Activated T-cell treated with anti-CD3 and anti-CD28 coated beads, Interleukin-2, amount 50 U/mL, for 4 hours (primary cell): ENCODE measurements at regions not wholly inside any gene's neighbourhood (a gene's known extent, or its start where the extent isn't known, plus 50 kb on each side); places are given as distances from the start of the nearest gene placed in this dataset.
"Not testable (repeated sequence)": the region's sequence is repeated elsewhere in the genome, so short reads cannot be mapped to it uniquely, and the experiment has no call there.

ENCODE experiments used
- ATAC-seq, 2 donors: fragments of 200-7000 bp; cut with Tn5 transposase; one replicate each; pipeline ENCODE4 v1.10.0; 2021
- DNase-seq: peaks from one replicate; pipeline ENCODE4 v3.0.0-alpha.2; 2020
- H3K27me3 Mint-ChIP-seq: one replicate; pipeline ENCODE4 v1.8.0; 2021; ENCODE audit warnings: low read depth, mixed read lengths
- H3K36me3 Mint-ChIP-seq: one replicate; pipeline ENCODE4 v1.8.0; 2022; ENCODE audit warnings: mixed read lengths; ENCODE audit not compliant: insufficient read depth
- H3K4me1 Mint-ChIP-seq: one replicate; pipeline ENCODE4 v1.8.0; 2021; ENCODE audit warnings: low read depth, mixed read lengths
- H3K4me3 Mint-ChIP-seq: one replicate; pipeline ENCODE4 v1.8.0; 2021; ENCODE audit warnings: mild to moderate bottlenecking, moderate library complexity, mixed read lengths
- H3K9me3 Mint-ChIP-seq: one replicate; pipeline ENCODE4 v1.8.0; 2021; ENCODE audit warnings: mixed read lengths

DNA sequence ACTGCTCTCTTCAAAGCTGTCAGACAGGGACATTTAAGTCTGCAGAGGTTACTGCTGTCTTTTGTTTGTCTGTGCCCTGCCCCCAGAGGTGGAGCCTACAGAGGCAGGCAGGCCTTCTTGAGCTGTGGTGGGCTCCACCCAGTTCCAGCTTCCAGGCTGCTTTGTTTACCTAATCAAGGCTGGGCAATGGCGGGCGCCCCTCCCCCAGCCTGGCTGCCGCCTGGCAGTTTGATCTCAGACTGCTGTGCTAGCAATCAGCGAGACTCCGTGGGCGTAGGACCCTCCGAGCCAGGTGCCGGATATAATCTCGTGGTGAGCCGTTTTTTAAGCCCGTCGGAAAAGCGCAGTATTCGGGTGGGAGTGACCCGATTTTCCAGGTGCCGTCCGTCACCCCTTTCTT, 942.3 kb downstream of the TLE1 start:
- not testable (repeated sequence) for H3K27me3 Mint-ChIP-seq, H3K4me3 Mint-ChIP-seq, ATAC-seq, H3K36me3 Mint-ChIP-seq, H3K4me1 Mint-ChIP-seq, H3K9me3 Mint-ChIP-seq, DNase-seq

DNA sequence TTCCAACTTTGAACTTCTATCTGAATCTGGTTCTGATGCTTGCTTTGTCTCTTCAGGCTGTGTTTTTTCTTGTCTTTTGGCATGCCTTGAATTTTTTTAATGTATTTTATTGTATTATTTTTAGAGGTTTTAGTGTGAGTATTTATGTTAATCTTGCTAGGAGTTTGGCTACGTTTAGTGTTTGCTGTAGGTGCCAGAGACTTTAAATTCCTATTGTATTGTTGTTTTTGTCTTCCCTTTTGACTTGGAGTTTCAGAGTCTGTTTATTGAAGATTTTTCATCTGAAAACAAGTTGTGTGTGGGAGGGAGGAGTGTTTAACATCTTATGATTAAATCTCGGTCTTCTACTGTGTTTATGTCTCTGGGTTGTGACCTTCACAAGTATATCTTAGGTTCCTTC, 956.8 kb downstream of the TLE1 start:
- ATAC-seq (no peak), DNase-seq (no peak)
- Mint-ChIP-seq H3K4me3 (no peak overlapping the region), H3K36me3 (no peaks in the 10 kb centered on the region), H3K4me1 (no peaks in the 10 kb centered on the region), H3K9me3 (peaks cover 5% of the 10 kb centered on the region), H3K27me3 (no peaks in the 10 kb centered on the region)

DNA sequence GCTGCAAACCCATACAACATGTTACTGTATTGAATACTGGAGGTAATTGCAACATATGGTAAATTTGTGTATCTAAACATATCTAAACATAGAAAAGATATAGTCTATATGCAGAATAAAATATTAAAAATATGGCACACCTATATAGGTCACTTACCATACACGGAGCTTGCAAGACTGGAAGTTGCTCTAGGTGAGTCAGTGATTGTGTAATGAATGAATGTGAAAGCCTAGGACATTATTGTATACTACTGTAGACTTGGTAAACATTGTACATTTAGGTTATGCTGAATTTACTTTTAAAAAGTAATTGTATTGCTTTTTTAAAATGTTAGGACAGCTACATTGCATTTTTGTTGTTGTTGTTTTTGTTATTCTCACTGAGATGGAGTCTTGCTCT, 968.8 kb downstream of the TLE1 start:
- Mint-ChIP-seq H3K4me1 (no peaks in the 10 kb centered on the region), H3K4me3 (no peak overlapping the region), H3K36me3 (no peaks in the 10 kb centered on the region), H3K9me3 (peaks cover 32% of the 10 kb centered on the region), H3K27me3 (no peaks in the 10 kb centered on the region)
- DNase-seq (no peak), ATAC-seq (no peak)

DNA sequence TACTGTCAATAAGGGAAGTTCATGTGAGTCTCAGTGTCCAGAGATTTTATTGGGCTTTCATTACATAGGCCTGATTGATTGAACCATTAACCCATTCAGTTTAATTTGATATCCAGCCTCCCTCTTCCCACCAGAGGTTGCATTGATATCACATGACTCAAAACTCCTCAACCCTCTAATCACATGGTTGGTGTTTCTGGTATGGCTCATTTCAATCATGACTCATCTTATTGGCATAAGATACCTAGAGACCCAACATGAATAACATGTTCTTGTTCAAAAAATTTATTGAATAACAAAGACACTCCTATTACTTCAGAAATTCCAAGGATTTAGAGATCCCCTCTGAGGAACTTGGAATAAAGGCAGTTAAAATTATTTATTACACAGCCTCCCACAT, 982.2 kb downstream of the TLE1 start:
- no peaks in the 10 kb centered on the region for H3K4me1 Mint-ChIP-seq
- peaks cover 24% of the 10 kb centered on the region for H3K9me3 Mint-ChIP-seq
- DNase-seq (no peak), ATAC-seq (no peak)
- H3K4me3 Mint-ChIP-seq = no peak overlapping the region
- no peaks in the 10 kb centered on the region for H3K27me3 Mint-ChIP-seq
- no peaks in the 10 kb centered on the region for H3K36me3 Mint-ChIP-seq

DNA sequence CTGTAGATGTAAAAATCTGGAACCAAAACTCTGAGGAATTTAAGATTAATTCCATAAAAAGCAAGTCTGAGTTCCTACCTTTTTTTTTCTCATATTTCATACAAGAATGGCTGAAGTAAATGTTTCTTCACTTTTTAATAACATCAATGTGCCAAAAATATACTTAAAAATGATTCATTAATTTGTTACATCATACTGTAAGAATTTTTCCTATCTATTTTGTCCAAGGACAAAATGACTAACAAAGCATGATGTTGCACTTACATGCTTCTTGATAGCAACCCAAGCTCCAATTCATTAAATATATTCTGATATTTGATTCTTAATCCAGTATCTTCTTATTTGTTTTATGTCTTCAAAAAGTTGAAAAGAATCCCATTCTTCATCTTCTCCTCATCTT, 988.3 kb downstream of the TLE1 start:
- Mint-ChIP-seq H3K36me3 (no peaks in the 10 kb centered on the region), H3K4me1 (no peaks in the 10 kb centered on the region), H3K9me3 (peaks cover 6% of the 10 kb centered on the region), H3K27me3 (no peaks in the 10 kb centered on the region), H3K4me3 (no peak overlapping the region)
- ATAC-seq = no peak
- no peak for DNase-seq

DNA sequence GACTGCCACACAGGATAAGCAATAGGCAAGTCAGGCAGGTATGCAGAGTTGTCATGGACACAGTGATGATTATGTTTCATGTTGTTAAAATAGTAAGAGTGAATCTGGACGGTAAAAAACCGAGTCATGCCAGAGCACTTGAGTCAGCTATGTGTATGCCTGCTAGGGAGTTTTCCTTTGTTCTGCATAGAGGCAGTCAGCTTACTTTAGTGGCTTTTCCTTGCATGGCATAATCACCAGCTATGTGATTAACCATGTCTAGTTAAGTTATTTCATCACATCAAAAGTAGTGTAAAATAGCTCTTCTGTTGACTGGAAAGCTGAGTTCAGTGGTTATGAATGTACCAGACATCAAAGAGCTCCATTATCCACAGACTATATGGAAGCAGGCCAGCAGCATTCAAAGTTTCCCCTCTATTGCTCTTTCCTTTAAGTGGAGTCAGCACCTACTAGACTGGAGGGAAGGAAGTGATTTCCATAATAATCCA, 989.8 kb downstream of the TLE1 start:
- DNase-seq (no peak), ATAC-seq (no peak)
- Mint-ChIP-seq H3K27me3 (no peaks in the 10 kb centered on the region), H3K4me3 (no peak overlapping the region), H3K36me3 (no peaks in the 10 kb centered on the region), H3K4me1 (no peaks in the 10 kb centered on the region), H3K9me3 (no peaks in the 10 kb centered on the region)

DNA sequence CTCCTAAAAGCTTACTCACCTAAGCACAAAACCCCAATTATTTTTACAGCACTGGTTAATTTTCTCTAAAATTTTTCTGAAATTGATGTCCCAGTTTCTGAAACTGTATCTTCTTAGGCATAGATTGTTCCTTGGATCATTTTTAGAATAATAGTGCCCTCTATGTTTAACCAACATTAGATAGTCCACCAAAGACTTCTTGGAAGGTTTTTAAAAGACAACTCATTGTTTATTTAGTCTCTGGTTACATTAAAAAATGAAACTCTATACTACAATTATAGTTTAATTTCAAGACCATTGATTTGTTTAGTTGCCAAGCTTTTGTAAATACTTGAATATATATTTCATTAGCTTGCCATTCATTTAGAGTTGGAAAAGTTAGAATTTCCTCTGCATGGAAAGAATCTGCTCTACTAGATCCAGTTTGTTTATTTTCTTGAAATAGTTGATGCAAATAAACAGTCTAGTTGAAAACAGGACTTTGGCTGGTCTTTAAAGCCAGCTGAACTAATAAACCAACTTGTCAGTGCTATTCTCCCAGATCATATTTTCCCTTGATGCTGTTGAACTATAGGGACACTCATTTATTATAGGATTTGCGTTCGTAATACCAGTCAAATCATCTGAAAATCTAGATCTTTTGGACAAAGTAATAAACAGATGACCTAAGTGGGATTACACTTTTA, 990.5 kb downstream of the TLE1 start:
- Mint-ChIP-seq H3K4me3 (no peak overlapping the region), H3K27me3 (no peaks in the 10 kb centered on the region), H3K4me1 (no peaks in the 10 kb centered on the region), H3K36me3 (no peaks in the 10 kb centered on the region), H3K9me3 (peaks cover 4% of the 10 kb centered on the region)
- DNase-seq = no peak
- ATAC-seq = no peak

DNA sequence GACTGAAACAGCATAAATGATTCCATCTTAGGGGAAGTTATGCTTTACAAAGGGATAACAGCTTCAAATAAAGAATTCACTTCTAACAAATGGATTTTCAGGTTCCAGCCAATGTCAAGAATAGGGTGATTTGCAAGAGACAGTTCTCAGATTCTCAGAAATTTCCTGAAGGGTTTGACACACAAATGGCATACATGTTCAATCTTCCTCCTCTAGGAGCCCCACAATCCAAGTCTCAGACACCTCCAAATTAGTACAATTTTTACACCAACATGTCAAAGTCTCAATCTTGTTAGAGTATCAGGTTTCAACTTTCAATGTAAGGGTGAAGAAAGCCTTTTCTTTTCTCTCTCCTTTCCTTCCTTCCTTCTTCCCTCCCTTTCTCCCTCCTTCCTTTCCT, 996.6 kb downstream of the TLE1 start:
- Mint-ChIP-seq H3K27me3 (no peaks in the 10 kb centered on the region), H3K36me3 (no peaks in the 10 kb centered on the region), H3K4me1 (no peaks in the 10 kb centered on the region), H3K9me3 (peaks cover 16% of the 10 kb centered on the region), H3K4me3 (no peak overlapping the region)
- ATAC-seq = no peak
- DNase-seq = no peak

DNA sequence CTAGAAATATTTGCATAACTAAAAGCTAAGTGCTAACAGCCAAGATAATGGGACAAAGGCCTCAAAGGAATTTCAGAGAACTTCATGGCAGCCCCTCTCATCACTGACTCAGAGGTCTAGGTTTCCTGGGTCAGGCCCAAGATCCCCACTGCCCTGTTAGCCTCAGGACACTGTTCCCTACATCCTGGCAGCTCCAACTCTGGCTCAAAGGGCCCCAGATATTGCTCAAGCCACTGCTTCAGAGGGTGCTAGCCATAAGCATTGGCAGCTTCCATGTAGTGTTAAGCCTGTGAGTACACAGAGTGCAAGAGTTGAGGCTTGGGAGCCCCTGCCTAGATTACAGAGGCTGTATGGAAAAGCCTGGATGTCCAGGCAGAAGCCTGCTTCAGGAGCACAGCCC, 998.1 kb downstream of the TLE1 start:
- no peaks in the 10 kb centered on the region for H3K27me3 Mint-ChIP-seq

DNA sequence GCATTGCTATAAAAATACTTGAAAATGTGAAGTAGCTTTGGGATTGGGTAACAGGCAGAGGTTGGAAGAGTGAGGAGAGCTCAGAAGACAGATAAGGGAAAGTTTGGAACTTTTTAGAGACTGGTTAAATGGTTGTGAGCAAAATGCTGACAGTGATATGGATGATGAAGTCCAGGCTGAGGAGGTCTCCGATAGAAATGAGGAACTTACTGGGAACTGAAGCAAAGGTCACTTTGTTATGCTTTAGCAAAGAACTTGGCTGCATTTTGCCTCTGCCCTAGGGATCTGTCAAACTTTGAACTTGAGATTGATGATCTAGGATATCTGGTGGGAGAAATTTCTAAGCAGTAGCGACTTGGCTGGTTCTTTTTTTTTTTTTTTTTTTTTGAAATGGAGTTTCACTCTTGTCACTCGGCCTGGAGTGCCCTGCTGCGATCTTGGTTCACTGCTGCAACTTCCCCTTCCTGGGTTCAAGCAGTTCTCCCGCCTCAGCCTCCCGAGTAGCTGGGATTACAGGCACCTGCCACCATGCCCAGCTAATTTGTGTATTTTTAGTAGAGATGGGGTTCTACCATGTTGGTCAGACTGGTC, 998.9 kb downstream of the TLE1 start:
- Mint-ChIP-seq H3K4me3 (no peak overlapping the region), H3K4me1 (no peaks in the 10 kb centered on the region), H3K36me3 (no peaks in the 10 kb centered on the region), H3K9me3 (peaks cover 16% of the 10 kb centered on the region), H3K27me3 (no peaks in the 10 kb centered on the region)
- no peak for DNase-seq
- no peak for ATAC-seq

More for the DNA sequence above, 998.1 kb downstream of the TLE1 start:
- Mint-ChIP-seq H3K4me3 (no peak overlapping the region), H3K9me3 (peaks cover 16% of the 10 kb centered on the region), H3K4me1 (no peaks in the 10 kb centered on the region), H3K36me3 (no peaks in the 10 kb centered on the region)
- DNase-seq (no peak), ATAC-seq (no peak)

DNA sequence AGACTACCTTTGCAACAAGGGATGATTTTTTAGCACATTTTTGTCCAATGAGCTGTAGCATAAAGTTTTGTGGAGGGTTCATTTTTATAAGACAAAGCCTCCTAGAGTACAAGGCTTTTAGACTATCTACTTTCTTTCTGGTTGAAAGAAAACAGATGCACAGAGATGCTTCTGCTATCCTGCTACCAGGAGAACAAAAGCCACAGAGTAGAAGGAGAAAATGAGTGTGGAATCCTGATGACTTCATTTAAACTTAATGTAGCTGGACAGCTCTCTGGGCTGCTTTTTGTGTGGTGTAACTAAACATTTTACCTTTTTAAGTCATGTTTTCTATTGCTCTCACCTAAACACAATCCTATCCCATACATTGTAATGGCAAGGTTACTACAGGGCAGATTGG, 1009.4 kb downstream of the TLE1 start:
- Mint-ChIP-seq H3K4me3 (no peak overlapping the region), H3K27me3 (no peaks in the 10 kb centered on the region), H3K4me1 (no peaks in the 10 kb centered on the region), H3K9me3 (peaks cover 4% of the 10 kb centered on the region), H3K36me3 (no peaks in the 10 kb centered on the region)
- DNase-seq = no peak
- no peak for ATAC-seq

DNA sequence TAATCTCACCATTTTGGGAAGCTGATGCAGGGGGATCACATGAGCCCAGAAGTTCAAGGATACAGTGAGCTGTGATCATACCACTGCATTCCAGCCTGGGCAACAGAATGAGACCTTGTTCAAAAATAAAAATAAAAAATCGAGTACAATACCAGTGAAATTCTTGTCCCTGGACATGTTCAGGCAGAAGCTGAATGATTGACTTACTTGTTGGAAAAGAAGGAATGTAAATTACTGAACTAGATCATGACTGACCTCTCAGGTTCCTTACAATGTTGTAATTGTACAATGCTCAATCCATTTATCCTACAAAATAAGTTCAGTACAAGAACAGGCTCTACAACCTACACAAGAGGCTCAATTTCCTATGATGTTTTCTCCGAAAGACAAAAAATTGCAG, 1010.4 kb downstream of the TLE1 start:
- DNase-seq = no peak
- Mint-ChIP-seq H3K27me3 (no peaks in the 10 kb centered on the region), H3K9me3 (peaks cover 4% of the 10 kb centered on the region), H3K36me3 (no peaks in the 10 kb centered on the region), H3K4me3 (no peak overlapping the region), H3K4me1 (no peaks in the 10 kb centered on the region)
- no peak for ATAC-seq

DNA sequence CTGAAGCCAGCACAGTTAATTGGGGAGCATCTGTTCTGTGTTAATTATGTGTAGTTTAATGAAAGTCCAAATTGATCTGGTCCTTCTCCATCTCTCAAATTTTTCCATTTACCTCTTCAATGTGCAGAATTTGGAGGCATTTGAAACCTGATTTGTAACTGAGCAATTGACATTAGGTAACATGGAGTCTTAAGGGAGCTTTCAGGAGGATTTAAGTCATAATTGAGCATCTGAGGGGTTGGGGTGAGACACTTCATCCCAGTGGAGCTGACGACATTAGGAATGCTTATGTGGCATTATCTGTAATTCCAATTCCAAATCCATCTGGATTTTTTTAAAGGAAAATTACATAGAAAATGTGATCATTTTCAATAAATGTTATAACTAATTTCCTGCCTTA, 1015.9 kb downstream of the TLE1 start:
- H3K27me3 Mint-ChIP-seq = no peaks in the 10 kb centered on the region
- H3K4me3 Mint-ChIP-seq = no peak overlapping the region
- no peak for ATAC-seq

DNA sequence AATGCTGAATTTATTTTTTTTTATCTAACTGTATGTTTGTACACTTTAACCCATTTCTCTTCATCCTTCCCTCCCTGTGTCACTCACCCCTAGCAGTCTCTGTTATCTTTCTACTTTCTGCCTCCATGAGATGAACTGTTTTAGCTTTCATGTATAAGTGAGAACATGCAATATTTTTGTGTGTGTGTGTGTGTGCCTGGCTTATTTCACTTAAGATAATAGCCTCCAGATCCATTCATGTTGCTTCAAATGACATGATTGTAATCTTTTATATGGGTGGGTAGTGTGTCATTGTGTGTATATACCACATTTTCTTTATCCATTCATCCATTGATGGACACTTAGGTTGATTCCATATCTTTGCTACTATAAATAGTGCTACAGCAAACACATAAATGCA, 1023.9 kb downstream of the TLE1 start:
- peaks cover 6% of the 10 kb centered on the region for H3K9me3 Mint-ChIP-seq
- no peak overlapping the region for H3K4me3 Mint-ChIP-seq
- no peak for ATAC-seq
- H3K36me3 Mint-ChIP-seq = no peaks in the 10 kb centered on the region
- H3K27me3 Mint-ChIP-seq = no peaks in the 10 kb centered on the region
- no peaks in the 10 kb centered on the region for H3K4me1 Mint-ChIP-seq
- no peak for DNase-seq

More for the DNA sequence above, 1015.9 kb downstream of the TLE1 start:
- Mint-ChIP-seq H3K4me1 (no peaks in the 10 kb centered on the region), H3K36me3 (no peaks in the 10 kb centered on the region), H3K9me3 (peaks cover 7% of the 10 kb centered on the region)
- DNase-seq = no peak

DNA sequence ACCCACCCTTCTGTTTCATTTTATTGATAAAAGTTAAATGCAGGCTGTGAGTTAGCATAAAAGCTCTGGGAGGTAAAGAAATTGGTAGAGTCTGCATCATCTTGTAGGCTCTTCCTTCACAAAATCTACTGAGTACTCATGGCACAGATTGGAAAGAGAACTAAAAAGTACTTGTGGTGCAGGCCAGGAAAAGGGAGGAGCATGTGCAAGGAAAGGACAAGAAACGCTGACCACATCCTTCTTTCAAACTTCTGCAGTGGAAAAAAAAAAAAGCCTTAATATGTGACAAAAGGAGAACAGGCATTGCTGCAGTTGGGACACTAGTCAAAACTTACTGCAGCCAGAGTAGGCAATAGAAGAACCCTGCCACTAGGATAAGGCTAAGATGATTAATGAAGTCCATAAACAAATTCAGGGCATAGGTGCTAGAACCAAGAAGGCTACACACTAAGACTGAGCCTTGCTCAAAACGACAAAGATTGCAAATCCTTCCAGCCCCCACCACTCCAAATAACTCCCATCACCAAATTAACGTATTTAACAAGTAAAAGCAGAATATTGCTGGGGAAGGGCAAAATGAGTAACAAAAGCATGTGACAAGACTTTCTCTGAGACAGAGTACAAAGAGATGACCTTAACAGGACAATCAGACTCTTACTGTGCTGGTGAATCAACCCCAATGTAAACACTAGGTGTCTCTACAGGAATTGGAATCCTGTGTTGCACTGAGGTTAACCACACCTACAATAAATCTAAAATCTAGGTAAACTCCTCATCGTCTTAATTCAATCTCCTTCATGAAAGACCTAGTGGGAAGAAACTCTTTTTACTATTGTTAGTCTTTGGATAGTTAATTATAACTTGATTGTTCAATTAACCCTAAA, 1024.8 kb downstream of the TLE1 start:
- Mint-ChIP-seq H3K9me3 (peaks cover 4% of the 10 kb centered on the region), H3K4me1 (no peaks in the 10 kb centered on the region), H3K27me3 (no peaks in the 10 kb centered on the region), H3K4me3 (no peak overlapping the region), H3K36me3 (no peaks in the 10 kb centered on the region)
- DNase-seq = no peak
- no peak for ATAC-seq
